ENCODE measurements at regions not wholly inside any gene's neighbourhood (a gene's known extent, or its start where the extent isn't known, plus 50 kb on each side); places are given as distances from the start of the nearest gene placed in this dataset.

DNA sequence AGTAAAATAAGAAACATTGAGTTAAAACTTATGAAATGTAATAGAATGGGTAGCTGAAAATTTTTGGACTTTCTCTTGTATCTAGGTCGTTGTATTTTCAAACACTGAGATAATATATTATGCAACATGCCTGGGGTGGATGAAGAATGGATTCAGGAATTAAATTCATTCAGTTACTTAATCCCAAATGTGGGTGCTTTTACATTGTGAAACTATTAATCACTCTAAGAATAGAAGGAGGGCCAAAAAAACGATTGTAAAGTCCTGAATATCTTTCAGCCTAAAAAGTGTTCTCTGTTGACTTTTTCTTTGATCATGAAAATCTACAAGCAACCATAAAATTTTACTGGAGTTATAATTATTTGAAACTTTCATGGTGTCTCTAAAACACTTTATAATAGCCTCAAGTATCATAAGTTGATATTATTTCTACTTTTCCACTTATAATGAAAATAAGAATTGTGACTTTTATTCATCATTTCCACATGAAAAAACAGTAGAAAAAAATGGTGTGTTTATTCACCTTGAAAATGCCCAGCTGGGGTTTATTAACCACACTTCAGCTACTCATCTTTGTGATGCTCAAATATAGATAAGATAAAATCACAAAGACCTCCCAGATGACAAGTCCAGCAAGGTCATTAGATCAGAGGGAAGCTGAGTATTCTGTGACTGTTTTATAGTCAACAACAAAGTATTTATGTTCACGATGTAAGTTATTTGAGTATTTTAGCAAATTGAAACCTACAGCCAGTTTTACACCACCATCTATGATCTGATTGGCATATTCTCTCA is 619.9 kb upstream of the SOX9 start:
- Histone ChIP-seq H3K27me3 (no peaks in the 10 kb centered on the region), H3K4me3 (no peak overlapping the region), H3K9me2 (replicated peaks; ENCODE audit: insufficient read depth) (no peaks in the 10 kb centered on the region), H3K4me2 (no peak overlapping the region), H2AFZ (no peak overlapping the region), H3K4me1 (ENCODE audit: insufficient read depth) (no peaks in the 10 kb centered on the region), H3K27ac (no peak overlapping the region), H3K36me3 (replicated peaks; ENCODE audit: insufficient read depth, low read depth) (no peaks in the 10 kb centered on the region), H3K79me2 (no peaks in the 10 kb centered on the region), H3K9me3 (ENCODE audit: low read depth) (no peaks in the 10 kb centered on the region), H4K20me1 (ENCODE audit: insufficient read depth, poor library complexity, severe bottlenecking) (no peaks in the 10 kb centered on the region)
- 38% methylated on average over 3 of the region's 3 CpGs for WGBS (ENCODE audit: low lambda C conversion rate, missing lambda C conversion rate)
- DNase-seq (ENCODE audit: low spot score): no peak
- TF ChIP-seq EZH2 (IDR thresholded peaks at IDR 0.05; ENCODE audit: borderline replicate concordance) (no peak), EZH2phosphoT487 (IDR thresholded peaks at IDR 0.05; ENCODE audit: low read depth, severe bottlenecking, unreplicated experiment) (no peak)
- TF ChIP-seq, protein P1, sequence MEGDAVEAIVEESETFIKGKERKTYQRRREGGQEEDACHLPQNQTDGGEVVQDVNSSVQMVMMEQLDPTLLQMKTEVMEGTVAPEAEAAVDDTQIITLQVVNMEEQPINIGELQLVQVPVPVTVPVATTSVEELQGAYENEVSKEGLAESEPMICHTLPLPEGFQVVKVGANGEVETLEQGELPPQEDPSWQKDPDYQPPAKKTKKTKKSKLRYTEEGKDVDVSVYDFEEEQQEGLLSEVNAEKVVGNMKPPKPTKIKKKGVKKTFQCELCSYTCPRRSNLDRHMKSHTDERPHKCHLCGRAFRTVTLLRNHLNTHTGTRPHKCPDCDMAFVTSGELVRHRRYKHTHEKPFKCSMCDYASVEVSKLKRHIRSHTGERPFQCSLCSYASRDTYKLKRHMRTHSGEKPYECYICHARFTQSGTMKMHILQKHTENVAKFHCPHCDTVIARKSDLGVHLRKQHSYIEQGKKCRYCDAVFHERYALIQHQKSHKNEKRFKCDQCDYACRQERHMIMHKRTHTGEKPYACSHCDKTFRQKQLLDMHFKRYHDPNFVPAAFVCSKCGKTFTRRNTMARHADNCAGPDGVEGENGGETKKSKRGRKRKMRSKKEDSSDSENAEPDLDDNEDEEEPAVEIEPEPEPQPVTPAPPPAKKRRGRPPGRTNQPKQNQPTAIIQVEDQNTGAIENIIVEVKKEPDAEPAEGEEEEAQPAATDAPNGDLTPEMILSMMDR (IDR thresholded peaks at IDR 0.05; ENCODE audit: poor library complexity): no peak

DNA sequence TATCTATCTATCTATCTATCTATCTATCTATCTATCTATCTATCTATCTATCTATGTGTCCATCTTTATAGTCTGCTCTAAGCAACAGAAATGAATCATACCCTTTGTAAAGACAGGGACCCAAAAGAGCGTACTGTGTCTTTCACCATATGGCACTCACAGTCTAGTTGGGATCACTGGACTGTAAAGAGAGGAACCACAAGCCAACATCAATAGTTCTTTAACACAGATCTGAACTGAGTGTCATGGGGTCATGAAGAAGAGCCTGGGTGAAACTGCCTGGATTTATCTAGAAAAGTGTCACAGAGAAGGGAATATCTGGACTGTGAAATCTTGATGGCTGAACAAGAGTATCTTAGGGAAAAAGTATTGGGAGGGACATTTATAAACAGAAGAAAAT is 619.1 kb upstream of the SOX9 start:
- Histone ChIP-seq H3K4me1 (ENCODE audit: insufficient read depth) (no peaks in the 10 kb centered on the region), H3K27ac (no peak overlapping the region), H2AFZ (no peak overlapping the region), H3K4me3 (no peak overlapping the region), H3K9me3 (ENCODE audit: low read depth) (no peaks in the 10 kb centered on the region), H3K27me3 (no peaks in the 10 kb centered on the region), H3K79me2 (no peaks in the 10 kb centered on the region), H4K20me1 (ENCODE audit: insufficient read depth, poor library complexity, severe bottlenecking) (no peaks in the 10 kb centered on the region), H3K9me2 (replicated peaks; ENCODE audit: insufficient read depth) (no peaks in the 10 kb centered on the region), H3K4me2 (no peak overlapping the region), H3K36me3 (replicated peaks; ENCODE audit: insufficient read depth, low read depth) (no peaks in the 10 kb centered on the region)
- TF ChIP-seq, protein P1 (IDR thresholded peaks at IDR 0.05; ENCODE audit: poor library complexity): no peak
- 100% methylated on average over 1 of the region's 1 CpG for WGBS (ENCODE audit: low lambda C conversion rate, missing lambda C conversion rate)
- no peak for DNase-seq (ENCODE audit: low spot score)

DNA sequence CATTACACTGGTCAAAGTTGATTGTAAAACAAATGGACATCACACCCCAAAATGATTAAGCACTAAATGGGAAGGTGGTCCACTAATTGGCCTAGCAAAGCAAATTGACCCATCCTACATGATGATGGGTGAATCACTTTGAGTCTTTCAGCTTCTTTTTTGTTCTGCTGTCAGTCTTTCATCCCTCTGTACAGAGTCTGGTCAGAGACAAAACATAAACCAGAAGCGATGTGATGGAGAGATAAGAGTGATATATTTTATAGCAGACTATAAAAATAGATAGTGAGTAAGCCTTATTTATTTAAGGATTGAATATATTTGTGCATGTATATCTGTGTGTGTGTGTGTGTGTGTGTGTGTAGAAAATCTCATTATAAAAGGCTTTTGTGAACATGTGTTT is 618.4 kb upstream of the SOX9 start:
- H3K79me2 ChIP-seq: no peaks in the 10 kb centered on the region
- no peak overlapping the region for H3K4me2 ChIP-seq
- no peaks in the 10 kb centered on the region for H3K36me3 ChIP-seq (replicated peaks; ENCODE audit: insufficient read depth, low read depth)
- WGBS (ENCODE audit: low lambda C conversion rate, missing lambda C conversion rate): 24% methylated on average over 1 of the region's 1 CpG
- H3K27me3 ChIP-seq: no peaks in the 10 kb centered on the region
- DNase-seq (ENCODE audit: low spot score): no peak
- TF ChIP-seq EZH2phosphoT487 (IDR thresholded peaks at IDR 0.05; ENCODE audit: low read depth, severe bottlenecking, unreplicated experiment): no peak
- TF ChIP-seq, protein P1 (IDR thresholded peaks at IDR 0.05; ENCODE audit: poor library complexity): no peak
- no peak for TF ChIP-seq EZH2 (IDR thresholded peaks at IDR 0.05; ENCODE audit: borderline replicate concordance)
- H3K4me1 ChIP-seq (ENCODE audit: insufficient read depth): no peaks in the 10 kb centered on the region
- H3K9me3 ChIP-seq (ENCODE audit: low read depth): no peaks in the 10 kb centered on the region
- H3K9me2 ChIP-seq (replicated peaks; ENCODE audit: insufficient read depth): no peaks in the 10 kb centered on the region
- H4K20me1 ChIP-seq (ENCODE audit: insufficient read depth, poor library complexity, severe bottlenecking): no peaks in the 10 kb centered on the region
- no peak overlapping the region for H2AFZ ChIP-seq
- no peak overlapping the region for H3K4me3 ChIP-seq
- no peak overlapping the region for H3K27ac ChIP-seq

Data from hepatocyte (in vitro differentiated cells).